HUDEP-2 (cell line): ENCODE measurements at regions not wholly inside any gene's neighbourhood (a gene's known extent, or its start where the extent isn't known, plus 50 kb on each side); places are given as distances from the start of the nearest gene placed in this dataset.

Experiments
- DNase-seq, 76 experiments: peaks; one replicate each; lab custom pipeline; 2025; ENCODE audit not compliant: unreplicated experiment in 76 of 76; lab: John Stamatoyannopoulos, UW

DNA sequence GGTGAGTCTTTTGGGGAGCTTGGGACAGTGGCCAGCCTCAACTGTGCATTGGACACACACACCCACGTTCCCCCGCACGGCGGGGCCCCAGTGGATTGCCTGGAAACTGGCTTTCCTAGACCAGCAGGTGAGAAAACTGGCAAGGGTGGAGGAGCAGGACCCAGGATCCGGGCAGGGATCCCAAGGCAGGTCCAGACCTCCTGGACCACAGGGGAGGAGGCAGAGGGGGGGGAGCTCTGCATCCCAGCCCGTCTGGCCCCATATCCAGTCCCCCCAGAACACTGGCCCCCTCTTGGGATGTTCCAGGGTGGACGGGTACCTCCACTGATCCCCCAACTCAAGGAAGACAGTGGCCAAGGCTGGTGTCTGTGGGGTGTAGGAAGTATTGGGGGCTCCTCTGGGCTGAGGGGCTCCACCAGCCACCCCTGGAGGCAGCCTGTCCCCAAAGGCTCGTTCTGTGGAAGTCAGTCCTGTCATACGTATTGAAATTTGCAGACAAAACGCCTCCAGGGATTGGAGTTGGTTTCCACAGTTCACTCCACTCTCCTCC lies 89.3 kb upstream of the LINC01488 start:
- DNase-seq = no peak

DNA sequence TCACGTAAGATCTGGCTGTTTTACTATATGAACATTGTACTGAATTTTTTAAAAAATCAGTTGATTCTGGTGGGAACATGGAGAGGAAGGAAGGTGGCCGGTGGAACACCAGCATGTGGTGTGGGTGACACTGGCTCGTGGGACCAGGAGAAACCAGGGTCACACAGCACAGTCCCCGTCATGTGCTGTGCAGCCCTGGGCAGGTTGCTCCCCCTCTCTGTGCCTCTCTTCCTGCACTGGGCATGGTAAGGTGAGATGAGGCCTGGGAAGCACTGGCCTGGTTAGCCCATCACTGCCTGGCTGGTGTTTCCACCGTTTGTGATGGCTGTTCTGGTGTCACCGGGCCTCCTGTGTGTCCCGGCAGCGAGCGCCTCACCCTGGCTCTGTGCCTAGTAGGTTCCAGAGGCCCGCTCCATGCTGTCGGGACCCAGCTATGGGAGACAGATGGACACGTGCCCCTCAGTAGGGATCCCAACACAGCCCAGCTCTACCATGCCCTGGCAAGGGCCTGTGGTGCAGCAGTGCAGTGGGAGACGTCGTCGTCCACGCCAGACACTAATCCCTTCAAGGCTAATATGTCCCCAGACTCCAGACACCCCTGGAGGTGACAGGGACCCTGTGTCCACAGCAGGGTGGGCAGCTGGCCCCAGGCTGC lies 88.2 kb upstream of the LINC01488 start:
- DNase-seq = no peak

GRCh38 chr11:69393865-69394233 lies 87.6 kb upstream of the LINC01488 start:
- DNase-seq = peak in 10 of 76 experiments; percentile 4 to 40 (median 16)

GRCh38 chr11:69394234-69394868 lies 87.1 kb upstream of the LINC01488 start:
- DNase-seq = no peak

DNA sequence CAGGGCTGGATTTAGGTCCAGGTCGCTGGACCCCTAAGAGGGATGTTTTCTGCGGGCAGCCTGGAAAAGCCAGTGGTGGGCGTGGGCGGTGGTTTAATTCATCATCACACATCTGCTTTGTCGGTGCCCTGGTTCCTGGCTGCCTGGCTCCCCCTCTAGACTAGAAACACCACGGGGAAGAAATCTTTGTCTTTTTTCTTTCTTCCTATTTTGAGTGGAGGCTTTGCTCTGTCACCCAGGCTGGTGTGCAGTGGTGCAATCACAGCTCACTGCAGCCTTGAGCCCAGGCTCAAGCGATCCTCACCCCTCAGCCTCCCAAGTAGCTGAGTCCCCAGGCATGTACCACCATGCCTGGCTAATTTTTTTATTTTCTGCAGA lies 86.6 kb upstream of the LINC01488 start:
- no peak for DNase-seq

- DNase-seq = no peak
Measured at GRCh38 chr11:69395287-69395686, 86.2 kb upstream of the LINC01488 start.

DNA sequence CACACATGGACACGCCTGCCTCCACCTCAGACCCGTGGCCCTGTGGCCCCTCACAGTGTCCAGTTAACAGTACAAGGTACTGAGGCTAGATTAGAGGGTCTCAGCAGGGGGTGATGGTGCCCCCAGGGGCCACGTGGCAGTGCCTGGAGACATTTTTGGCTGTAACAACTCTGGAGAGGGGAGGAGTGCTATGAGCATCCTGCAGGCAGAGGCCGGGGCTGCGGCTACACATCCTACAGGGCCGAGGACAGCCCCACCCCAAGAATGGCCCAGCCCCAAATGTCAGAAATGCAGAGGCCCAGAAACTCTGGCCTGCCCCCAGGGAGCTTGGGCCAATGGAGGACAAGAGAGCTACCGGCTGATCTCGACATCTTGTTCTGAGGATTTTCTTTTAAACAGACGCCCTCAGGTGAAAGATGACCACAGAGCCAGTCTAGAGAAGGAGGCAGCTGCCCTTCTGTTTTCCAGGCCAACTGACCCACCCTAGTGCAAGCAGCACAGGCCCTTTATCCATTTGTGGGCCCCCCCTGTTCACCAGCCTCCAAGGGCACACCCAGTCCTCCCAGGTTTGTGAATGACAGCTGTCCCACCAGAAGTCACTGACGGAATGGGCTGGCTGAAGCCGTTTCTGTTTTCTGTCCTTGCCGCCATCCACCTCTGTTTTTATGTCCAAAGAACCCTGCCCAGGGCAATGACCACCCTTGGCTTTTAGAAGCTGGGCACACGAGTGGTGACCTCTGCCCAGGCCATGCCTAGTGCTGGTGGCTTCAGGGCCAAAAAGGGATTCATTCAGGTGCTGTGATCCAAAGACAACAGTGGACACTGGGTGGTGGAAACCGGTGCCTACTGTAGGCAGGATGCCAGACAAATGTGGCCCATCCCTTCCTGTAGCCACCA lies 85.2 kb upstream of the LINC01488 start:
- DNase-seq = no peak

DNA sequence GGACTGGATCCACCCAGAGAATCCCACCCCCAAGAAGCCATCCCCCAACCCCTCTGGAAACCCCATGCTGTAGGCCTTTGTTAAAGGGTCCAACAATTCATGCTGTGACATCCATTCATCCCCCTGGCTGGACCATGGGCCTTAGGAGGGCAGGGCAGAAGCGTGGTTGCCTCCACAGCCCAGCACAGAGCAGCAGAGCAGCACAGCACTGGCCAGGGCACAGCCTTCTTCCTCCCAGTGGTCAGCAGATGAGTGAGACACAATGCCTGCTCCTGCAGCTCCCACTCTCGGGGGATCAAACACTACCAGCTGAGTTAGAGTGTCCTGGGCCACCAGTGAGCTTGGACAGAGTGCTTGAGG lies 84.5 kb upstream of the LINC01488 start:
- DNase-seq = no peak

DNA sequence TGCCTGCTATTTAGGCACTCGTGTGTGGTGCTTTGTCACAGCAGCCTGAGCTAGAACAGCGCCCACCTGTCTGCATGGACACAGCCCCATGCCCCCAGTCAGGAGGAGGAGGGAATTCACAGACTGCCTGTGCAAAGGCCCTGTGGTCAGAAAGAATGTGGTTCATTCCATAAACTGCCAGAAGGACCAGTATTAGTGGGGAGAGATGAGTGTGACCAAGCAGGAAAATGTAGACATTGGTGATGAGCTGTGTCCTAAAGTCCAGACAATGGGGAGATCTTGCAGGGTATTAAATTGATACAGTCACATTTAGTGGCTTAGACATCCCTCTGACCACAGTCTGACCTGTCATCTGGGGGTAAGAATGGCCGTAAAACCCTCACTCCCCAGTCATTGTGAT lies 83.7 kb upstream of the LINC01488 start:
- no peak for DNase-seq

- no peak for DNase-seq
Measured at GRCh38 chr11:69398529-69399492, 82.7 kb upstream of the LINC01488 start.

- peak in 1 of 76 experiments; percentile 8 for DNase-seq
Measured at GRCh38 chr11:69400140-69400539, 81.3 kb upstream of the LINC01488 start.

DNA sequence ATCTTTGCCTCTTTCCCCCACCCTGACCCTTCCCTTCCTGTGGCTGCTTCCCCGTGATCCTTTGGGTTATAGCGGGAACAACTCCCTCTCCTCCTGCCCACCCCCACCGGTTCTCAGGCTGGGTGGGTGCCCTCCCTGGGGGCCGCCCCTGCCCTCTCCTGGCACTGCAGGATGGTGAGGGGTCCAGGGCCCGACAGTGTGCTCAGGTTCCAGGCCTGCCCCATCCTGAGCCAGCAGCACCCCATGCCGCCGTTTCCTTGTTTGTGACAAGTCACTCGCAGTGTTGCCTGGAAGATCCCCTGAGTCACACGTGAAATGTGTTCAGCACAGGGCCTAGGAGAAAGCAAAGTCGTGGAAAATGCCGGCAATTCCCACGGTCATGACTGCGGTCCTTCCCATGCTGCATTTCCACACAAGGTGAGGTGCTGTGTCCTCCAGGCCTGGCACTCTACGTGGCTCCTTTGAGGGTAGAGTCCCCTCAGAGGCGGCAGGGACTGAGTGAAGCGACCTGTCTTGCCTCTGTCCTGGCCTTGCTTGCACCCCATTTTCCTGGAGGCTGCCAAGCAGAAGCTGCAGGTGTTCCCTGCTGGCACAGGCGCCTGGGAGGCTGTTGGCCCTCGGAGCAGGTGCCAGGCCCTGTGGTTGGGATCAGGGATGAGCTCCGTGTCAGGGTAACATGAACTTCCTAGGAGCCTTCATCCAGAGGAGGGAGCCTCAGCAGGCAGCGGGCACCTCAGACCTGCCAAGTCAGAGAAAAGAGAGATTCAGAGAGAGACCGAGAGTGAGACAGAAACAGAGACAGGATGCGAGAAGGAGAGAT lies 80.5 kb upstream of the LINC01488 start:
- no peak for DNase-seq

- peak in 56 of 76 experiments; percentile 20 to 81 (median 47) for DNase-seq
Measured at GRCh38 chr11:69401715-69402114, 79.7 kb upstream of the LINC01488 start.

DNA sequence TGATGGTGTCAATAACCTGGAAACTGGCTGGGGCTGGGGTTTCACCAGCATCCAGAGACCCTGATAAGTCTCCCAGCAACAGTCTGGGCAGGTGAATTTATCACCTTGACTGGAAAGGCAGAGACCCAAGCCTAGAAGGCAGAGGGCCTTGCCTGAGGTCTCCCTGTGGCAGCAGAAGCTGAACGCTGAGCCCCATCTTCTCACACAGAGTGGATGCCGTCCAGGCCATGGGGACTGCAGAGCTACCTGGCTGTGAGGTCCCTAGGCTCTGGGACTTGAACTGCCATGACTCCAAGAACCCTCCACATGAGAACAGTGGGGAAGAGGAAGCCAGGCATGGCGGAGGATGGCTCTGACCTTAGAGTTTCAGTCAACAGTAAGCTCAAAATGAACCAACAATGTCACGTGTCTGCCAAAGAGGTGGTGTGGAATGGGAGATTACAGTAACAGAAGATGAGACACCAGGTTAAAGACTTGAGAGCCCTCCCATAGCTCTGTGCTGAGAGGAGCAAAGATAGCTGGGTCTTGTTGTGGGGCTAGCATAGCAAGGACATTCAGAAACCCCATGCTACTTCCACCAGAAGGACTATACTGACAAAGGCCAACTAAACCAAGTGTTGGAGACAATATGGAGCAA lies 79.1 kb upstream of the LINC01488 start:
- DNase-seq = peak in 63 of 76 experiments; percentile 11 to 82 (median 49)

DNA sequence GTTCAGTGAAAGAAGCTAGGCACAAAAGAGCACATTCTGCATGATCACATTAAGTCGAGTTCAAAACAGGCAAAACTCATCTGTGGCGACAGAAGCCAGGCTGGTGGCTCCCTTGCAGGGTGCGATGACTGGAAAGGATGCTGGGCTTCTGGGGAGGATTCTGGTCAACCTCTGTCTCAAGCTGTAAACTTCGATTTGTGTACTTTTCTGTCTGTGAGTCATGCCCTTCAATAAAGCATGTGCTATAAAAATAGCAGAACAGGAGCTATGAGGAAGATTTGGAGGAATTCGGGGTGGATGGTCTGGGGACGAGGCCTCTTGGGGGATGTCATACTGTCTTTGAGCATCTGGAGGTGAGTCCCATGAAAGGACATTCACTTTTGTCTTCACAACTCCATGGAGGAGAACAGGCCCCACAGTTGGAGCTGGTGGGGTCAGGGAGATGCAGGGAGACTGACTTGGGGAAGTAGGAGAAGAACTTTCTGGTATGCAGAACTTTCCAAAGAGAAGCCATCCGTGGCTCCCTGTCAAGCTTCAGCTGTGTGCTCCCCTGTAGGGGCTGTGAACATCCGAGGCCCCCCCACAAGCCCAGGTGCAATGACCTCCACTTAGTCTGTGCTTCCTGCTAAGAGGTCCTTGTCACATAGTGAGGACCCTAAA lies 77.8 kb upstream of the LINC01488 start:
- no peak for DNase-seq

DNA sequence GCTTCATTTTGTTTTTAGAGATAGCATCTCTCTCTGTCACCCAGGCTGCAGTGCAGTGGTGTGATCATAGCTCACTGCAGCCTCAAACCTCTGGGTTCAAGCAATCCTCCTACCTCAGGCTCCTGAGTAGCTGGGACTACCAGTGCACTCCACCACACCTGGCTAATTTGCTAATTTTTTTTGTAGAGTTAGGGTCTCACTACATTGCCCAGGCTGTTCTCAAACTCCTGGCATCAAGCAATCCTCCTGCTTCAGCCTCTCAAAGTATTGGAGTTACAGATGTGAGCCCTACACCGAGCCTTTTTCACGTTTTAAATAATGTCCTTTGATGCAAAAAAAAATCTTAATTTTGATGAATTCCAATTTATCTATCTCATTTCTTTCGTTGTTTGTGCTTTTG lies 75.4 kb upstream of the LINC01488 start:
- no peak for DNase-seq

GRCh38 chr11:69409812-69410645 lies 71.4 kb upstream of the LINC01488 start:
- DNase-seq = peak in 72 of 76 experiments; percentile 27 to 86 (median 66)
